HEK293T (cell line): ENCODE measurements at regions not wholly inside any gene's neighbourhood (a gene's known extent, or its start where the extent isn't known, plus 50 kb on each side); places are given as distances from the start of the nearest gene placed in this dataset.
"Not testable (repeated sequence)": the region's sequence is repeated elsewhere in the genome, so short reads cannot be mapped to it uniquely, and the experiment has no call there.

Experiments
- CTCF ChIA-PET: fragments of 350-600 bp; formaldehyde crosslinking; extraction: SDS; loops from one replicate; lab custom pipeline; 2021; ENCODE audit warnings: antibody characterized with exemption, inconsistent platforms; lab: Yijun Ruan, JAX
- POLR2A ChIA-PET: fragments of 350-600 bp; formaldehyde crosslinking; extraction: SDS; loops from one replicate; lab custom pipeline; 2020; ENCODE audit warnings: antibody characterized with exemption, inconsistent platforms; lab: Yijun Ruan, JAX
- DNase-seq: peaks from one replicate; pipeline ENCODE4 v3.0.0; 2012; ENCODE audit warnings: mixed read lengths; ENCODE audit errors: extremely low spot score
- ARNT ChIP-seq: fragments of 450-650 bp; IDR thresholded peaks from 2 replicates; pipeline ENCODE4 v1.6.1; 2017; ENCODE audit warnings: mild to moderate bottlenecking
- BHLHE40 ChIP-seq: fragments of 450-650 bp; IDR thresholded peaks from 2 replicates; pipeline ENCODE4 v1.6.1; 2016; ENCODE audit warnings: mild to moderate bottlenecking, moderate library complexity, borderline replicate concordance
- CTBP1 ChIP-seq: fragments of 450-650 bp; IDR thresholded peaks from 2 replicates; pipeline ENCODE4 v1.6.1; 2016; ENCODE audit warnings: borderline replicate concordance
- ELF4 ChIP-seq: fragments of 450-650 bp; IDR thresholded peaks from 2 replicates; pipeline ENCODE4 v1.6.1; 2017; ENCODE audit warnings: antibody characterized with exemption
- FOXA1 ChIP-seq: fragments of 450-650 bp; IDR thresholded peaks from 2 replicates; pipeline ENCODE4 v1.6.1; 2016; ENCODE audit warnings: mild to moderate bottlenecking
- FOXK2 ChIP-seq: fragments of 450-650 bp; IDR thresholded peaks from 2 replicates; pipeline ENCODE4 v1.6.1; 2016; ENCODE audit warnings: mild to moderate bottlenecking
- FOXM1 ChIP-seq: fragments of 450-650 bp; IDR thresholded peaks from 2 replicates; pipeline ENCODE4 v1.6.1; 2017; ENCODE audit warnings: mild to moderate bottlenecking, borderline replicate concordance
- HDGF ChIP-seq: fragments of 450-650 bp; IDR thresholded peaks from 2 replicates; pipeline ENCODE4 v1.6.1; 2017; ENCODE audit warnings: antibody characterized with exemption, borderline replicate concordance
- L3MBTL2 ChIP-seq: fragments of 450-650 bp; conservative IDR thresholded peaks from 2 replicates; pipeline ENCODE4 v1.6.1; 2016; ENCODE audit warnings: mild to moderate bottlenecking
- LEF1 ChIP-seq: fragments of 450-650 bp; IDR thresholded peaks from 2 replicates; pipeline ENCODE4 v1.6.1; 2017; ENCODE audit warnings: mild to moderate bottlenecking, borderline replicate concordance
- NFRKB ChIP-seq: fragments of 450-650 bp; IDR thresholded peaks from 2 replicates; pipeline ENCODE4 v1.6.1; 2016; ENCODE audit warnings: mild to moderate bottlenecking, moderate library complexity
- PKNOX1 ChIP-seq: fragments of 450-650 bp; IDR thresholded peaks from 2 replicates; pipeline ENCODE4 v1.6.1; 2016
- SP1 ChIP-seq: fragments of 450-650 bp; IDR thresholded peaks from 2 replicates; pipeline ENCODE4 v1.6.1; 2017
- SUZ12 ChIP-seq: fragments of 450-650 bp; IDR thresholded peaks from 2 replicates; pipeline ENCODE4 v1.6.1; 2016; ENCODE audit warnings: mild to moderate bottlenecking
- TARDBP ChIP-seq: fragments of 450-650 bp; IDR thresholded peaks from 2 replicates; pipeline ENCODE4 v1.6.1; 2016
- ZNF384 ChIP-seq: fragments of 450-650 bp; IDR thresholded peaks from 2 replicates; pipeline ENCODE4 v1.6.1; 2016

GRCh38 chr16:26840691-26841090, 226.0 kb upstream of the C16orf82 start:
- ChIA-PET CTCF (no interaction called here), POLR2A (no interaction called here)
- DNase-seq, result no peak
- no peak for TF ChIP-seq CTBP1
- TF ChIP-seq LEF1, result no peak
- TF ChIP-seq PKNOX1, result no peak
- no peak for TF ChIP-seq TARDBP
- no peak for TF ChIP-seq FOXA1
- no peak for TF ChIP-seq SP1
- TF ChIP-seq NFRKB, result no peak
- no peak for TF ChIP-seq BHLHE40
- no peak for TF ChIP-seq FOXM1
- TF ChIP-seq HDGF, result no peak

- CTCF ChIA-PET, result no interaction called here
- no peak for DNase-seq
- no peak for TF ChIP-seq SP1
- no peak for TF ChIP-seq BHLHE40
- no peak for TF ChIP-seq FOXA1
- no peak for TF ChIP-seq NFRKB
- TF ChIP-seq HDGF, result no peak
- no peak for TF ChIP-seq PKNOX1
- TF ChIP-seq SUZ12, result no peak
- TF ChIP-seq ZNF384, result no peak
- TF ChIP-seq ELF4, result no peak
- TF ChIP-seq CTBP1, result no peak
- no peak for TF ChIP-seq FOXM1
- no peak for TF ChIP-seq L3MBTL2
- TF ChIP-seq TARDBP, result no peak
- TF ChIP-seq LEF1, result no peak
- no peak for TF ChIP-seq ARNT
- TF ChIP-seq FOXK2, result no peak
- POLR2A ChIA-PET, result no interaction called here
Measured at GRCh38 chr16:26856271-26856670, 210.5 kb upstream of the C16orf82 start.

- no peak for TF ChIP-seq ZNF384
- no peak for TF ChIP-seq CTBP1
- no peak for TF ChIP-seq SP1
- TF ChIP-seq TARDBP, result no peak
- no peak for TF ChIP-seq FOXA1
- no peak for TF ChIP-seq SUZ12
- no peak for TF ChIP-seq ARNT
- TF ChIP-seq HDGF, result no peak
- TF ChIP-seq LEF1, result no peak
- TF ChIP-seq FOXM1, result no peak
- TF ChIP-seq BHLHE40, result no peak
- TF ChIP-seq L3MBTL2, result no peak
- no peak for TF ChIP-seq FOXK2
- no peak for TF ChIP-seq ELF4
- no peak for TF ChIP-seq PKNOX1
- no peak for TF ChIP-seq NFRKB
- CTCF ChIA-PET, result no interaction called here
Measured at GRCh38 chr16:26856791-26857190, 209.9 kb upstream of the C16orf82 start.

GRCh38 chr16:26857371-26857770, 209.4 kb upstream of the C16orf82 start:
- TF ChIP-seq LEF1 (no peak), SUZ12 (no peak), ARNT (no peak), FOXA1 (no peak), SP1 (no peak), FOXM1 (no peak), L3MBTL2 (no peak), NFRKB (no peak), ELF4 (no peak), PKNOX1 (no peak), CTBP1 (no peak)
- no peak for DNase-seq
- ChIA-PET CTCF (no interaction called here), POLR2A (no interaction called here)

More at GRCh38 chr16:26856791-26857190, 209.9 kb upstream of the C16orf82 start:
- no peak for DNase-seq
- POLR2A ChIA-PET, result no interaction called here

GRCh38 chr16:26860506-26860905, 206.2 kb upstream of the C16orf82 start:
- POLR2A ChIA-PET, result no interaction called here
- no peak for DNase-seq
- CTCF ChIA-PET, result no interaction called here
- no peak for TF ChIP-seq ARNT
- no peak for TF ChIP-seq FOXK2
- TF ChIP-seq BHLHE40, result no peak
- no peak for TF ChIP-seq L3MBTL2
- no peak for TF ChIP-seq FOXA1
- TF ChIP-seq SP1, result no peak
- no peak for TF ChIP-seq ZNF384
- TF ChIP-seq FOXM1, result no peak

GRCh38 chr16:26863931-26864330, 202.8 kb upstream of the C16orf82 start:
- no peak for TF ChIP-seq FOXA1
- TF ChIP-seq L3MBTL2, result no peak
- TF ChIP-seq PKNOX1, result no peak
- TF ChIP-seq CTBP1, result no peak
- no peak for TF ChIP-seq HDGF
- no peak for TF ChIP-seq FOXM1
- no peak for TF ChIP-seq BHLHE40
- TF ChIP-seq TARDBP, result no peak
- TF ChIP-seq SP1, result no peak
- TF ChIP-seq ZNF384, result no peak
- TF ChIP-seq NFRKB, result no peak
- no peak for TF ChIP-seq ELF4
- TF ChIP-seq SUZ12, result no peak
- no peak for TF ChIP-seq ARNT
- no peak for TF ChIP-seq LEF1
- TF ChIP-seq FOXK2, result no peak
- DNase-seq, result no peak
- ChIA-PET CTCF (interaction anchor here (0.5 kb wide), 1 partner anchor 10 kb away, joined by 3 read pairs; no protein-coding TSS in a partner anchor), POLR2A (no interaction called here)

- DNase-seq, POLR2A ChIA-PET, CTCF ChIA-PET: not testable (repeated sequence)
Measured at GRCh38 chr16:26874318-26874717, 192.4 kb upstream of the C16orf82 start.
